Sigmoid colon (tissue), 6 donors: ENCODE measurements at regions not wholly inside any gene's neighbourhood (a gene's known extent, or its start where the extent isn't known, plus 50 kb on each side); places are given as distances from the start of the nearest gene placed in this dataset.

Source experiments
- DNase-seq: peaks from one replicate; pipeline ENCODE4 v3.0.0-alpha.2; 2019
- H3K27ac ChIP-seq, 4 donors: fragments of 200-600 bp; sonication (generic); one replicate each; pipeline ENCODE4 v1.5.1; 2016 to 2019; ENCODE audit warnings: mild to moderate bottlenecking in 1 of 4
- H3K27me3 ChIP-seq, 3 donors: fragments of 200-600 bp; sonication (generic); one replicate each; pipeline ENCODE4 v1.5.1; 2019; ENCODE audit warnings: mild to moderate bottlenecking in 1 of 3
- H3K36me3 ChIP-seq, 4 donors: fragments of 200-600 bp; sonication (generic); one replicate each; pipeline ENCODE4 v1.5.1; 2016 to 2019
- H3K4me1 ChIP-seq, 4 donors: fragments of 200-600 bp; sonication (generic); one replicate each; pipeline ENCODE4 v1.5.1; 2017 to 2019
- H3K4me3 ChIP-seq, 4 donors: fragments of 200-600 bp; sonication (generic); one replicate each; pipeline ENCODE4 v1.5.1; 2017 to 2019; ENCODE audit warnings: mild to moderate bottlenecking in 2 of 4, moderate library complexity in 1 of 4
- H3K9me3 ChIP-seq, 4 donors: fragments of 200-600 bp in 3 of 4; sonication (generic) in 3 of 4; one replicate each; pipeline versions ENCODE4 v1.5.1 to v1.6.1; 2013 to 2019
- EP300 ChIP-seq, 4 donors: sonication (generic); formaldehyde crosslinking; IDR thresholded peaks; one replicate each; pipeline ENCODE4 v1.6.1; 2017; ENCODE audit warnings: antibody characterized with exemption in 4 of 4
- POLR2A ChIP-seq, 2 donors: fragments of 450-650 bp; IDR thresholded peaks; one replicate each; pipeline ENCODE4 v1.6.1; 2016; ENCODE audit warnings: antibody characterized with exemption in 2 of 2, mild to moderate bottlenecking in 2 of 2, moderate library complexity in 2 of 2
- POLR2AphosphoS5 ChIP-seq, 4 donors: sonication (generic); formaldehyde crosslinking; IDR thresholded peaks; one replicate each; pipeline ENCODE4 v1.6.1; 2017; ENCODE audit warnings: antibody characterized with exemption in 4 of 4
- WGBS, 2 donors: extraction: QIAGEN DNeasy Blood & Tissue Kit; methylation state at CpG; one replicate each; pipeline ENCODE4 v1.1.7; 2013; 5-methylcytosine and 5-hydroxymethylcytosine counted together
- intact Hi-C: fragments of 100-400 bp; cut with DNase I; formaldehyde crosslinking; loops from one replicate; pipeline ENCODE4 v1.15.1; 2023
- TF ChIP-seq, protein P1 (sequence below), 4 experiments: fragments of 450-650 bp in 3 of 4; fragments of 200-600 bp in 1 of 4; IDR thresholded peaks; one replicate each; pipeline ENCODE4 v1.5.1; 2016 to 2019; ENCODE audit warnings: antibody characterized with exemption in 4 of 4, mild to moderate bottlenecking in 3 of 4, moderate library complexity in 2 of 4
- donor health status: healthy with polysubstance abuse.
- donor health status: healthy.

DNA sequence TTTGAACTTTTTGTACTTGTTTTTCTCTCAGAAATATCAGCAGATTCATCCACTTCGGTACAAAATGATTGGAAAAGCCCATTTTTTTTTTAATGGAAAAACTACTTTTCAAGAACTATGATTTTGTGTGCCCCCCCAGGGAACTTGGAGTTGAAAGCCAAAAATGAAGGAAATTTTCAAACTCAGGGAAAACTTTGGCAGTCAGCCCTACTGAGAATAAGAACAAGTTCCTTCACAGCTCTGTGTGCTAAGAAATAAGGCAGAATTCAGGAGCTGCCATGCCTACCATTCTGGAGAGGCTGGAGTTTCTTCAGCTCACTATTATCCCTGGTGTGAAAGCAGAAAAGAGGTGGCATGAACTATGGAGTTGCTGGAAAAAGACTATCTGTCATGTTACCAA, 226.0 kb upstream of the SLC35G4 start:
- H3K4me3 ChIP-seq: no peak overlapping the region
- TF ChIP-seq POLR2AphosphoS5 (IDR thresholded peaks at IDR 0.05) (no peak), POLR2A (IDR thresholded peaks at IDR 0.05) (no peak)
- H3K27ac ChIP-seq: no peak overlapping the region
- no peaks in the 10 kb centered on the region for H3K36me3 ChIP-seq
- H3K9me3 ChIP-seq: no peaks in the 10 kb centered on the region
- no peaks in the 10 kb centered on the region for H3K4me1 ChIP-seq
- no peak for DNase-seq
- 0% methylated on average over 1 of the region's 1 CpG for WGBS, 2 donors
- intact Hi-C loops: no loop called here
- H3K27me3 ChIP-seq: no peaks in the 10 kb centered on the region

DNA sequence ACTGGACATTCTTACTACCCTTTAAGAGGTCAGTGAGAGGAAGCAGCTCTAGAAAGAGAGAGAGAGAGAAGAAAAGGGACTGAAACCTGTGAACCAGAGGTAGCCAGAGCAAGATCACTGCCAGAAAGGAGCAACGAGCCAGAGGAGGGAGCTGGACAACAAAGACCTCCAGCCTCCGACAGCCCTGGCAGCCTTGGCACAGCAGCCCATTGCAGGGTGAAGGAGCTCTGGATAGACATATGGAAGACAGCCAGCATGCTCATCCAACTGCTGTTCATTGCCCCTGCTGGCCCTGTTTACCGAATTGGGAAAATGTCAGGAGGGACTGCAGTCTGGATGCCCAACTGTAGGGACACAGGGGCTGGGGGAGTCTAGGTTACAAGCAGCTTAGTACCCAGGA, 228.4 kb upstream of the SLC35G4 start:
- Histone ChIP-seq H3K27ac (no peak overlapping the region), H3K4me3 (no peak overlapping the region), H3K9me3 (no peaks in the 10 kb centered on the region), H3K27me3 (no peaks in the 10 kb centered on the region), H3K36me3 (no peaks in the 10 kb centered on the region), H3K4me1 (no peaks in the 10 kb centered on the region)
- WGBS, 2 donors: 80 to 90% methylated on average over 3 of the region's 3 CpGs
- TF ChIP-seq POLR2A (IDR thresholded peaks at IDR 0.05) (no peak), POLR2AphosphoS5 (IDR thresholded peaks at IDR 0.05) (no peak), EP300 (IDR thresholded peaks at IDR 0.05) (no peak)
- TF ChIP-seq, protein P1, sequence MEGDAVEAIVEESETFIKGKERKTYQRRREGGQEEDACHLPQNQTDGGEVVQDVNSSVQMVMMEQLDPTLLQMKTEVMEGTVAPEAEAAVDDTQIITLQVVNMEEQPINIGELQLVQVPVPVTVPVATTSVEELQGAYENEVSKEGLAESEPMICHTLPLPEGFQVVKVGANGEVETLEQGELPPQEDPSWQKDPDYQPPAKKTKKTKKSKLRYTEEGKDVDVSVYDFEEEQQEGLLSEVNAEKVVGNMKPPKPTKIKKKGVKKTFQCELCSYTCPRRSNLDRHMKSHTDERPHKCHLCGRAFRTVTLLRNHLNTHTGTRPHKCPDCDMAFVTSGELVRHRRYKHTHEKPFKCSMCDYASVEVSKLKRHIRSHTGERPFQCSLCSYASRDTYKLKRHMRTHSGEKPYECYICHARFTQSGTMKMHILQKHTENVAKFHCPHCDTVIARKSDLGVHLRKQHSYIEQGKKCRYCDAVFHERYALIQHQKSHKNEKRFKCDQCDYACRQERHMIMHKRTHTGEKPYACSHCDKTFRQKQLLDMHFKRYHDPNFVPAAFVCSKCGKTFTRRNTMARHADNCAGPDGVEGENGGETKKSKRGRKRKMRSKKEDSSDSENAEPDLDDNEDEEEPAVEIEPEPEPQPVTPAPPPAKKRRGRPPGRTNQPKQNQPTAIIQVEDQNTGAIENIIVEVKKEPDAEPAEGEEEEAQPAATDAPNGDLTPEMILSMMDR (IDR thresholded peaks at IDR 0.05): no peak
- intact Hi-C loops: no loop called here
- no peak for DNase-seq

DNA sequence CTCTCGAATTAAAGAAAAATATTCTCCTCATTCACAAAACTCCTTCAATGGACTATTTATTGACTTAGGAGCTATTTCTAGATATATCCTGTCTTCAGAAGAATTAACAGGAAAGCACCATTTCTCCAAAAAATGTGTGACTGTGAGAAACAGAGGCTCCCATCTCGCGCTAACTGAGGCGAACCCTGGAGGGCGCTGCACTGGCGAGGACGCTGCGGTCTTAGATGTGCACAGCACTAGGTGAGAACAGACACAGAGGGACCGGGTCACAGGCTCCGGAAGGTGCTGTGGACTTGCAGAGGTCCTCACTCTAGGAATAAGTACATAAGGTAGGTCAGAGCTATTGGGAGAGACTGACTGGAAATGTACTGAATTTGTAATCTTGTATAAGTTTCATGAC, 229.7 kb upstream of the SLC35G4 start:
- no peak overlapping the region for H3K4me3 ChIP-seq
- TF ChIP-seq, protein P1 (IDR thresholded peaks at IDR 0.05): no peak
- TF ChIP-seq POLR2A (IDR thresholded peaks at IDR 0.05) (no peak), EP300 (IDR thresholded peaks at IDR 0.05) (no peak), POLR2AphosphoS5 (IDR thresholded peaks at IDR 0.05) (no peak)
- no peaks in the 10 kb centered on the region for H3K36me3 ChIP-seq
- H3K4me1 ChIP-seq: no peaks in the 10 kb centered on the region
- intact Hi-C loops: no loop called here
- WGBS, 2 donors: 93 to 95% methylated on average over 10 of the region's 10 CpGs
- no peaks in the 10 kb centered on the region for H3K9me3 ChIP-seq
- no peaks in the 10 kb centered on the region for H3K27me3 ChIP-seq
- no peak for DNase-seq
- H3K27ac ChIP-seq: no peak overlapping the region

DNA sequence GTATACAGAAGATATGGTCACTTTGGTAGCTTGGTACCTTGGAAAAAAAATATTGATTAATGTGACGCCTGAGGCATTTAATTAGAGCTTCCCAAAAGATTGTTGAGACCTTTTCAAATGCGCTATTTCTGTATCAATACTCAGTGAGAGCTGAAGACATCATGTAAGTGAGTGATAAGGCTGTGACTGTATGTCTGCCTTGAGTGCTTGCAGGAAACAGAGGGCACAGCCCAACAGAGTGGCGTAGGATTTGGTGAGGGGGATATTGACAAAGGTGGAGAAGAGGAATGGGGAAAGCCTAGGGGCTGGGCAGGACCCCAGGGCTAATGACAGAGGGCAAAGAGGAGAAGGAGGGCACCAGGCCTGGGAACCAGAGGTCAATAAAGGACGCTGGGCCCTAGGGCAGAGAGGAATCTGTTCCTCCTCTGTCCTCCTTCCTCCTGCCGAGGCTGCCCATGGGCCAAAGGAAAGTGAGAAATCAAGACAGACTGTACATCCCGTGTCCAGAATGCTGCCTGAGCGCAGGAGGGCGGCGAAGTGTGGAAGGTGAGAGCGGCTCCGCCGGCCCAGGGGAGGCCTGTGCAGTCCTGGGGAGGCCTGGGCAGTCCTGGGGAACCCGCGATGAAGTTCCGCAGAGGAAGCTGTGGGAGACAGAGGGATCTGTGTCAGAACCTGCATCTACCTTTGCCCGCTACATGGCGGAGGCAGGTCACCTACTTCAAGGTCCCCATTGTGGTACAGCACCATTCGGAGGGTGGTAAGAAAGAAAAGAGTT, 228.6 kb upstream of the PIEZO2 start:
- Histone ChIP-seq H3K9me3 (no peaks in the 10 kb centered on the region), H3K27ac (no peak overlapping the region), H3K4me3 (no peak overlapping the region), H3K4me1 (no peaks in the 10 kb centered on the region), H3K27me3 (no peaks in the 10 kb centered on the region), H3K36me3 (no peaks in the 10 kb centered on the region)
- intact Hi-C loops: no loop called here
- WGBS, 2 donors: 86 to 92% methylated on average over 18 of the region's 18 CpGs
- no peak for DNase-seq
- TF ChIP-seq POLR2A (IDR thresholded peaks at IDR 0.05): no peak

DNA sequence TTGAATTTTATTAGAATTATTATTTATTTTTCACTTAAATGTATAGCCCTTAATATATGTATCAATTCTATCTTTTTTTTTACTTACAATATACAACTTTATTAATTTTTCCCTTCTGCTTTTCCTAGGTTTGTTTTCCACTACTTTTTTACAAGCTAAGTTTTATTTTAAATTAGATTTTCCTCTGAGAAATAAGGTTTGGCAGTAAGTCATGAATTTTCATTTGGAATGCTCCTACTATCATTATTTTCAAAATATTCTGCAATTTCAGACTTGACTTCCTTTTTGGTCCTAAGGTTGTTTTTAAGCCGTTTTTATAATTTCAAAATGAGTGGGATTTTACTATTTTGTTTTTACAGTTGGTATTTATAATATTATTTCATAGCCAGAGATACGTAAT, 222.8 kb upstream of the PIEZO2 start:
- TF ChIP-seq EP300 (IDR thresholded peaks at IDR 0.05) (no peak), POLR2AphosphoS5 (IDR thresholded peaks at IDR 0.05) (no peak), POLR2A (IDR thresholded peaks at IDR 0.05) (no peak)
- TF ChIP-seq, protein P1 (IDR thresholded peaks at IDR 0.05): no peak
- WGBS, 2 donors: 59 to 81% methylated on average over 2 of the region's 2 CpGs
- Histone ChIP-seq H3K27me3 (no peaks in the 10 kb centered on the region), H3K36me3 (no peaks in the 10 kb centered on the region), H3K9me3 (no peaks in the 10 kb centered on the region), H3K27ac (no peak overlapping the region), H3K4me3 (no peak overlapping the region), H3K4me1 (no peaks in the 10 kb centered on the region)
- intact Hi-C loops: no loop called here
- DNase-seq: no peak

DNA sequence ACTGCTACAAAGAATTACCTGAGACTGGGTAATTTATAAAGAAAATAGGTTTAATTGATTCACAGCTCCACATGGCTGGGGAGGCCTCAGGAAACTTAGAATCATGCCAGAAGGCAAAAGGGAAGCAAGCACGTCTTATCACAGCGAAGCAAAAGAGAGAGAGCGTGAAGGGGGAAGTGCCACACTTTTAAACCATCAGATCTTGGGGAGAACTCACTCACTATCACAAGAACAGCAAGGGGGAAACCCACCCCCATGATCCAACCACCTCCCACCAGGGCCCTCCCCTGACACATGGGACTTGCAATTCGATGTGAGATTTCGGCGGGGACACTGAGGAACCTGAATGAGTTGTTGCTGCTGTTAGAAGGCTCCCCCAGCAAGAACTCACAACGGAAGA, 220.2 kb upstream of the PIEZO2 start:
- H3K4me1 ChIP-seq: no peaks in the 10 kb centered on the region
- no peaks in the 10 kb centered on the region for H3K27me3 ChIP-seq
- no peak overlapping the region for H3K27ac ChIP-seq
- no peaks in the 10 kb centered on the region for H3K36me3 ChIP-seq
- no peaks in the 10 kb centered on the region for H3K9me3 ChIP-seq
- H3K4me3 ChIP-seq: no peak overlapping the region
- 54 to 77% methylated on average over 7 of the region's 7 CpGs for WGBS, 2 donors
- intact Hi-C loops: no loop called here
- TF ChIP-seq, protein P1 (IDR thresholded peaks at IDR 0.05): no peak
- no peak for TF ChIP-seq POLR2AphosphoS5 (IDR thresholded peaks at IDR 0.05)
- TF ChIP-seq EP300 (IDR thresholded peaks at IDR 0.05): no peak
- TF ChIP-seq POLR2A (IDR thresholded peaks at IDR 0.05): no peak
- DNase-seq: no peak
